ENCODE measurements at regions not wholly inside any gene's neighbourhood (a gene's known extent, or its start where the extent isn't known, plus 50 kb on each side); places are given as distances from the start of the nearest gene placed in this dataset.
"Not testable (repeated sequence)": the region's sequence is repeated elsewhere in the genome, so short reads cannot be mapped to it uniquely, and the experiment has no call there.

- no peaks in the 10 kb centered on the region for H3K9me3 ChIP-seq (ENCODE audit: control extremely low read depth in 1 of 5, control insufficient read depth in 4 of 5, insufficient read depth in 2 of 5, low read depth in 1 of 5, low read length in 4 of 5)
- H3K4me3 ChIP-seq (ENCODE audit: control insufficient read depth in 1 of 7, extremely low read depth in 1 of 7, insufficient read depth in 4 of 7, low read depth in 2 of 7, low read length in 6 of 7), result no peak overlapping the region
- ChIA-PET POLR2A (no interaction called here), CTCF (no interaction called here)
- no peaks in the 10 kb centered on the region for H3K4me1 ChIP-seq (ENCODE audit: control extremely low read depth in 1 of 4, control insufficient read depth in 4 of 4, insufficient read depth in 4 of 4, low read length in 3 of 4)
- DNase-seq, result no peak
- 80% methylated on average over 1 of the region's 3 CpGs for WGBS (ENCODE audit: insufficient coverage)
- no peak overlapping the region for H3K27ac ChIP-seq (ENCODE audit: insufficient read depth in 1 of 2, low read depth in 1 of 2, low read length in 2 of 2, poor library complexity in 1 of 2, severe bottlenecking in 2 of 2)
- peaks cover 0 to 3% (median 0%) of the 10 kb centered on the region in 5 experiments for H3K27me3 ChIP-seq (replicated peaks in 2 of 5; ENCODE audit: control insufficient read depth in 4 of 5, insufficient read depth in 5 of 5, low read length in 4 of 5)
- no peaks in the 10 kb centered on the region for H3K36me3 ChIP-seq (ENCODE audit: control insufficient read depth in 4 of 4, insufficient read depth in 4 of 4, low read length in 3 of 4)
Measured at GRCh38 chr6:55943329-55943728, 67.9 kb upstream of the BMP5 start.

- no peaks in the 10 kb centered on the region for H3K9me3 ChIP-seq (ENCODE audit: control extremely low read depth in 1 of 5, control insufficient read depth in 4 of 5, insufficient read depth in 2 of 5, low read depth in 1 of 5, low read length in 4 of 5)
- no CpG with 5 or more reads among the region's 2 CpGs for WGBS (ENCODE audit: insufficient coverage)
Measured at GRCh38 chr6:55941702-55942101, 66.3 kb upstream of the BMP5 start.

GRCh38 chr6:55937951-55938690, 62.7 kb upstream of the BMP5 start:
- ChIA-PET CTCF (interaction anchor here (1.1 kb wide), 1 partner anchor 15 kb away, joined by 4 read pairs; no protein-coding TSS in a partner anchor), POLR2A (no interaction called here)
- H3K9me3 ChIP-seq (ENCODE audit: control extremely low read depth in 1 of 5, control insufficient read depth in 4 of 5, insufficient read depth in 2 of 5, low read depth in 1 of 5, low read length in 4 of 5), result no peaks in the 10 kb centered on the region
- 100% methylated on average over 1 of the region's 4 CpGs for WGBS (ENCODE audit: insufficient coverage)
- H3K27me3 ChIP-seq (replicated peaks in 2 of 5; ENCODE audit: control insufficient read depth in 4 of 5, insufficient read depth in 5 of 5, low read length in 4 of 5), result no peaks in the 10 kb centered on the region
- no peaks in the 10 kb centered on the region for H3K36me3 ChIP-seq (ENCODE audit: control insufficient read depth in 4 of 4, insufficient read depth in 4 of 4, low read length in 3 of 4)
- DNase-seq, result no peak
- no peaks in the 10 kb centered on the region for H3K4me1 ChIP-seq (ENCODE audit: control extremely low read depth in 1 of 4, control insufficient read depth in 4 of 4, insufficient read depth in 4 of 4, low read length in 3 of 4)
- H3K27ac ChIP-seq (ENCODE audit: insufficient read depth in 1 of 2, low read depth in 1 of 2, low read length in 2 of 2, poor library complexity in 1 of 2, severe bottlenecking in 2 of 2), result no peak overlapping the region
- no peak overlapping the region for H3K4me3 ChIP-seq (ENCODE audit: control insufficient read depth in 1 of 7, extremely low read depth in 1 of 7, insufficient read depth in 4 of 7, low read depth in 2 of 7, low read length in 6 of 7)

More at GRCh38 chr6:55941702-55942101, 66.3 kb upstream of the BMP5 start:
- no peaks in the 10 kb centered on the region for H3K4me1 ChIP-seq (ENCODE audit: control extremely low read depth in 1 of 4, control insufficient read depth in 4 of 4, insufficient read depth in 4 of 4, low read length in 3 of 4)
- H3K27ac ChIP-seq (ENCODE audit: insufficient read depth in 1 of 2, low read depth in 1 of 2, low read length in 2 of 2, poor library complexity in 1 of 2, severe bottlenecking in 2 of 2), result no peak overlapping the region
- ChIA-PET POLR2A (no interaction called here), CTCF (no interaction called here)
- peaks cover 0 to 3% (median 0%) of the 10 kb centered on the region in 5 experiments for H3K27me3 ChIP-seq (replicated peaks in 2 of 5; ENCODE audit: control insufficient read depth in 4 of 5, insufficient read depth in 5 of 5, low read length in 4 of 5)
- no peak overlapping the region for H3K4me3 ChIP-seq (ENCODE audit: control insufficient read depth in 1 of 7, extremely low read depth in 1 of 7, insufficient read depth in 4 of 7, low read depth in 2 of 7, low read length in 6 of 7)
- no peaks in the 10 kb centered on the region for H3K36me3 ChIP-seq (ENCODE audit: control insufficient read depth in 4 of 4, insufficient read depth in 4 of 4, low read length in 3 of 4)
- DNase-seq, result no peak

- POLR2A ChIA-PET, result no interaction called here
- Histone ChIP-seq H3K36me3 (ENCODE audit: control insufficient read depth in 4 of 4, insufficient read depth in 4 of 4, low read length in 3 of 4) (no peaks in the 10 kb centered on the region), H3K4me3 (ENCODE audit: control insufficient read depth in 1 of 7, extremely low read depth in 1 of 7, insufficient read depth in 4 of 7, low read depth in 2 of 7, low read length in 6 of 7) (no peak overlapping the region), H3K27me3 (replicated peaks in 2 of 5; ENCODE audit: control insufficient read depth in 4 of 5, insufficient read depth in 5 of 5, low read length in 4 of 5) (no peaks in the 10 kb centered on the region), H3K27ac (ENCODE audit: insufficient read depth in 1 of 2, low read depth in 1 of 2, low read length in 2 of 2, poor library complexity in 1 of 2, severe bottlenecking in 2 of 2) (no peak overlapping the region), H3K9me3 (ENCODE audit: control extremely low read depth in 1 of 5, control insufficient read depth in 4 of 5, insufficient read depth in 2 of 5, low read depth in 1 of 5, low read length in 4 of 5) (no peaks in the 10 kb centered on the region), H3K4me1 (ENCODE audit: control extremely low read depth in 1 of 4, control insufficient read depth in 4 of 4, insufficient read depth in 4 of 4, low read length in 3 of 4) (no peaks in the 10 kb centered on the region)
- 90% methylated on average over 2 of the region's 5 CpGs for WGBS (ENCODE audit: insufficient coverage)
- CTCF ChIA-PET, result interaction anchor here (0.5 to 1.1 kb wide), 2 partner anchors 15 to 210 kb away, joined by 3 to 4 read pairs; no protein-coding TSS in a partner anchor
- no peak for DNase-seq
Measured at GRCh38 chr6:55937261-55937947, 62.0 kb upstream of the BMP5 start.

- H3K27me3 ChIP-seq (replicated peaks in 2 of 5; ENCODE audit: control insufficient read depth in 4 of 5, insufficient read depth in 5 of 5, low read length in 4 of 5), result no peaks in the 10 kb centered on the region
- no peak overlapping the region for H3K4me3 ChIP-seq (ENCODE audit: control insufficient read depth in 1 of 7, extremely low read depth in 1 of 7, insufficient read depth in 4 of 7, low read depth in 2 of 7, low read length in 6 of 7)
- DNase-seq, result no peak
- 88% methylated on average over 2 of the region's 3 CpGs for WGBS (ENCODE audit: insufficient coverage)
- ChIA-PET POLR2A (no interaction called here), CTCF (no interaction called here)
- H3K4me1 ChIP-seq (ENCODE audit: control extremely low read depth in 1 of 4, control insufficient read depth in 4 of 4, insufficient read depth in 4 of 4, low read length in 3 of 4), result no peaks in the 10 kb centered on the region
- H3K36me3 ChIP-seq (ENCODE audit: control insufficient read depth in 4 of 4, insufficient read depth in 4 of 4, low read length in 3 of 4), result no peaks in the 10 kb centered on the region
- no peaks in the 10 kb centered on the region for H3K9me3 ChIP-seq (ENCODE audit: control extremely low read depth in 1 of 5, control insufficient read depth in 4 of 5, insufficient read depth in 2 of 5, low read depth in 1 of 5, low read length in 4 of 5)
- H3K27ac ChIP-seq (ENCODE audit: insufficient read depth in 1 of 2, low read depth in 1 of 2, low read length in 2 of 2, poor library complexity in 1 of 2, severe bottlenecking in 2 of 2), result no peak overlapping the region
Measured at GRCh38 chr6:55931101-55931500, 55.7 kb upstream of the BMP5 start.

- H3K36me3 ChIP-seq (ENCODE audit: control insufficient read depth in 4 of 4, insufficient read depth in 4 of 4, low read length in 3 of 4); H3K4me1 ChIP-seq (ENCODE audit: control extremely low read depth in 1 of 4, control insufficient read depth in 4 of 4, insufficient read depth in 4 of 4, low read length in 3 of 4); H3K27ac ChIP-seq (ENCODE audit: insufficient read depth in 1 of 2, low read depth in 1 of 2, low read length in 2 of 2, poor library complexity in 1 of 2, severe bottlenecking in 2 of 2); H3K4me3 ChIP-seq (ENCODE audit: control insufficient read depth in 1 of 7, extremely low read depth in 1 of 7, insufficient read depth in 4 of 7, low read depth in 2 of 7, low read length in 6 of 7); H3K9me3 ChIP-seq (ENCODE audit: control extremely low read depth in 1 of 5, control insufficient read depth in 4 of 5, insufficient read depth in 2 of 5, low read depth in 1 of 5, low read length in 4 of 5); H3K27me3 ChIP-seq (replicated peaks in 2 of 5; ENCODE audit: control insufficient read depth in 4 of 5, insufficient read depth in 5 of 5, low read length in 4 of 5); POLR2A ChIA-PET; DNase-seq: not testable (repeated sequence)
- CTCF ChIA-PET, result interaction anchor here (1.4 kb wide), 1 partner anchor 11 kb away, joined by 3 read pairs; no protein-coding TSS in a partner anchor
- no CpG with 5 or more reads among the region's 2 CpGs for WGBS (ENCODE audit: insufficient coverage)
Measured at GRCh38 chr6:55927713-55928112, 52.3 kb upstream of the BMP5 start.

- DNase-seq, result no peak
- Histone ChIP-seq H3K9me3 (ENCODE audit: control extremely low read depth in 1 of 5, control insufficient read depth in 4 of 5, insufficient read depth in 2 of 5, low read depth in 1 of 5, low read length in 4 of 5) (no peaks in the 10 kb centered on the region), H3K4me3 (ENCODE audit: control insufficient read depth in 1 of 7, extremely low read depth in 1 of 7, insufficient read depth in 4 of 7, low read depth in 2 of 7, low read length in 6 of 7) (no peak overlapping the region), H3K27me3 (replicated peaks in 2 of 5; ENCODE audit: control insufficient read depth in 4 of 5, insufficient read depth in 5 of 5, low read length in 4 of 5) (no peaks in the 10 kb centered on the region), H3K4me1 (ENCODE audit: control extremely low read depth in 1 of 4, control insufficient read depth in 4 of 4, insufficient read depth in 4 of 4, low read length in 3 of 4) (no peaks in the 10 kb centered on the region), H3K36me3 (ENCODE audit: control insufficient read depth in 4 of 4, insufficient read depth in 4 of 4, low read length in 3 of 4) (no peaks in the 10 kb centered on the region), H3K27ac (ENCODE audit: insufficient read depth in 1 of 2, low read depth in 1 of 2, low read length in 2 of 2, poor library complexity in 1 of 2, severe bottlenecking in 2 of 2) (no peak overlapping the region)
- no CpG with 5 or more reads among the region's 1 CpG for WGBS (ENCODE audit: insufficient coverage)
- ChIA-PET POLR2A (no interaction called here), CTCF (no interaction called here)
Measured at GRCh38 chr6:55925292-55925691, 49.9 kb upstream of the BMP5 start.

All from common myeloid progenitor, CD34-positive (primary cell).